ENCODE measurements at regions not wholly inside any gene's neighbourhood (a gene's known extent, or its start where the extent isn't known, plus 50 kb on each side); places are given as distances from the start of the nearest gene placed in this dataset.

DNA sequence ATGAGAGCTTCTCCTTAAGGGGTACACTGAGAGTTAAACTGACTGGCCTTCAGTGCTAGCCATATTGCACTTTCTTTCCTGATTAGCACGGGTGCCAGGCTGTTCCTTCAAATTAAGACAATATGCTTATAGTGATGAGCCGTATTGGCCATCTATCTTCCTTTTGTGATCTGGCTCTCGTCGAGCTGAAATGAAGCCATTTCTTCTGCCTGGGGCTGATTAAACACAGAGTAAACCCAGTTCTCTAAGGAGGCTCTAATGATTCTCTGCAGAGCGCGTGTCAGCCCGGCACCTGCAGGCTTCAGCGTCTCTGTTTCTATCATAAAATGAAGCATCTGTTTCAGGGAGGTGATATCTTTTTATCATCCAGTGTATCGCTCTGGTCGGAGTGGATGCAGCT lies 107.5 kb upstream of the NR2F2 start:
- no peak for DNase-seq (ENCODE audit: low spot score)

DNA sequence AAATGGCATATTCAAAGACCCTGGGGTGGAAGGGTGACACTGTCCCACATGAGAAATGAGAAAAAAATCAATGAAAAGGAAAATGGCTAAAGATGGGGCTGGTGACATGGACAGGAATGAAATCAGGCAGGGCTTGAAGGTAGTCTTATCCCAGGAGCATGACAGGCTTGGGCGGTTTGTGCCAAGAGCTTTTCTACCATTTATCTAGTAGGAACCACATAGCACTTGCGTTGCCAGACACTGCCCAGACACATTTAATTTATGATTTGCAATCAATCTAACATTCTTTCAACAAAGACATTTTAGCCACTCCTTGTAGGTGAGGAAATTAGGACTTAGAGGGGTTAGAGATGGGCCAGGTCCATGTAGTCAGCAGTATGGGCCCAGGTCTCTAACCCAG lies 106.6 kb upstream of the NR2F2 start:
- no peak for DNase-seq (ENCODE audit: low spot score)

DNA sequence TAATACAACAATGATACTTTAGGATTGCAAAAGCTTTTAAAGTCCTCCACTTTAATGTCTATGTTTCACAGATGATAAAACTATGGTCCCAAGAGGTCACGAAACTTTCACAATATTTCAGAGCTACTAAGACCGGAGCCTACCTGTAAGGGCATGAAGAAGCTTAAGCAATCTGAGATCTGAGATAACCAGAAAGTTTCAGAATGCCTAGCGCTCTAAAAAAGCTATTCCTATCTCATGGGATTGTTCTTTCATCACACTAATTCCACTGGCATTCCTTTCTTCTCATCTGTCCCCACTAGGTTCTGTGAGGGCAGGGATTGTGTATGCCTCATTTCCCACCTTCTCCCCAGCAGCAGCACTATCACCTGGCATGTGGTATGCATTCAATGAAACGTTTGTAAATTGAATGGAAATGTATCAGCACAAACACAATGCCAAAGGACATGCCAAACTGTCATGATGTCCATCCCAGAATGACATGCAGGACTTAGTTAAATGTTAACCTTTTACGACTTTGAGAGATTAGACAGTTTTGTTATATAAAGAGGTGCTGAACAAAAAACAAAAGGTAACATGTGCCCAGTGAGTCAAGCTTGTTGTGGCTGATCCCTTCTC lies 104.7 kb upstream of the NR2F2 start:
- DNase-seq (ENCODE audit: low spot score), result no peak

DNA sequence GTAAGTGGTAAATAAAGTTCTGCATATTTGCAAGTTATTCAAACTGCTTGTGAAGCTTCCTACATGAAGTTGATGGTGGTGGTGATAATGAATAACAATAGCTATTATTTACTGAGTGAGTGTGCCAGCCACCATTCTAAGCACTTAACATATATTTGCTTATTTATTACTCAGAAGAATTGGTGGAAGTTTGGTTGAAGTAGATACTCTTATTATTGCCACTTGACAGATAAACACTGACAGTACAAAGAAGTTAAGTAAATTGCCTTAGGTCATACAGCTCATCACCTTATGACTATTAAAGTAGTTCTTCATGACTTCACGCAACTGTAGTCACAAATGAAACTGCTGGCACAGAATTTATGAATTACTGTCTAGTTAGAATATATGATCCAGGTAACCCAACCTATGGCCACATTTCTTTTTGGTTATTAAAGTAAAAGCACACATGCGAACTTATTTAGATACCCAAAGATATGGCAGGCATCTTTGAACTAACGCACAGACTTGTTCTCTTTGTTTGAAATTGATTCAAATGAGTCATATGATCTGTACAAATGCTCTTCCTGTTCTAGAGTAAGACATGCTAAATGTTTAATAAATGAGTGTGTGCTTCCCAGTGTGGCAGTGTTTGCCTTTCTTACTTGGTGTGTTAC lies 99.8 kb upstream of the NR2F2 start:
- DNase-seq (ENCODE audit: low spot score), result no peak

DNA sequence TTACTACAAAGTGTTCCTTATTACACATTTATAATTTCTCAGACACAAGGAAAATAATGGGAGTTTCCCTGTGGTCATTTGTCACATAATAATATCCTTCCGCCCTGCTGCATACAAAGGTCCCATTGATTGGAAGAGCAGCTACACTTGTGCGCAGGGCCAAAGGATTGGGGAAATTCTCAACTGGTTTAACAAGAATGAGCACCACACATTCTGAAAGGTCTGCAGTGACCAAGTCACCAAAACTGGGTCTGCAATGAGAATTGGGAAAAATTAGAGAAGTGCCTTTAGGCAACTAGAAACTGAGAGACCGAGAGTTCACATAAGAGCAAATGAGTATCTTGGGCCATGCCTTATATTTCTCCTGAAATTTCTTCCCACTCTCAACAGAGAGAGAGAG lies 98.2 kb upstream of the NR2F2 start:
- no peak for DNase-seq (ENCODE audit: low spot score)

DNA sequence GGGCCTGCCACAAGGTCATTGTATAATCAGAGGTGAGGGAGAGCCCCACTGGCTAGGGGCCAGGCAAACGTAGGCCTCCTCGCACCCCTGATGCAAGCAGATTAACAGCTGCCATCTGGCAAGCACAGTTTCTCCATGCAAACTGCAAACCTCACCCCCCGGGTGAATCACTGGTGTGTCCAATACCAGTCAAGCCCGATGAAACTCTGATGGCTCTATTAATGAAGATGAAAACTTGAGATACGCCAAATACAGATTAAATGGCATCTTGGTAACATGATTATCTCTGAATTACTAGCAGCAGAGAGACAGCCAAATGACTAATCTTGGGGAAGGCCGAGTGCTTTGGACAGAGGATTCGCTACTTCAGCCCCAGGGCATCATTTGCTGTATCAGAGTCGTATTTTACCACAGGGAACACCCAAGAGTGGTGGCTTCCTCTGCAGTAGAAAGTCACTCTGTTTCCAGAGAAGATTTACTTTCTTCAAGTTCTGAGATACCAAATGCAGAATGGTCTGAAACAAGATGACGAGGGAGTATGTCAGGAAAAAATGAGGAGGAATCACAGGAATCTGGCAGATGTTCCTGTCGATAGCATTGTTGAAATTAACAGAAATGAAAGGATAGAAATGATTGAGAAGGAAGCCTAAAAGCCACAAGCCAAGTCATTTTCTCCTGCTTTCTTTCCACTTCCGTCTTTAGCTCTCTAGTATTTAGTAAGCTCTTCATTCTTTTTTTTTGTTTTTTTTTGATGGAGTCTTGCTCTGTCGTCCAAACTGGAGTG lies 96.2 kb upstream of the NR2F2 start:
- no peak for DNase-seq (ENCODE audit: low spot score)

DNA sequence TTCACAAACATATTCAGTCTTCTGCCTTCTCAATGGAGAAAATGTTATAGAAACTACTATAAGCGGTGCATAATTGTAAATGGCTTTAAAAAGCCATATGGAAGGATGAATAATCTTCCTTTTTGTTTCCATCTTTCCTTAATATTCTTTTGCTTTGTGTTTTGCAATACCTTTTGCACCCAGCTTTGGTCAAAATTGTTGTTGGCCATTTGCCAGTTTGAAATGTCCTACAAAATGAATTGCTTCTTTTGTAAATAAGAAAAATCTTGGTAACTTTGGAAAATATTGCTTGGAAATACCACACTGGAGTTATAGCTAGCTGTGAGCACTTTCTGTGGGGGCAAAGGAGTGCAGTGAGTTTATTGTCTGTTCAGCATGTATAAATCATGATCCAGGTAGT lies 93.5 kb upstream of the NR2F2 start:
- DNase-seq (ENCODE audit: low spot score), result no peak

DNA sequence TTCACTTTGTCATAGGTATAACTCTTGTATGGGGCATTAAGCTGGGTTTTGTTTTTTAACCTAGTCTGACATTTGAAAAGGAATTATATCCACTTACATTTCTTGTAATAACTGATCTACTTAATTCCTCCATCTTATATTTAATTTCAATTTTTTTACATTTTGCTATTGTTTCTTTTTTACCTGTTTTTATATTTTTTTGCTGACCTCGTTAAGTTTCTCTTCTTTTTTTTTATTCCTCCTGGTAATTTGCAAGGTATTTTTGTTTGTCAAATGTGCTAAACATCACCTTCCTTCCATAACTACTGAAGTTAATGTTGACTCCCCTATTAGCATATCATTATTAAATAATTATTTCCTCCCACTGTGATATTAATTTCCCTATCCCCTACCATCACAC lies 87.7 kb upstream of the NR2F2 start:
- DNase-seq (ENCODE audit: low spot score), result no peak

DNA sequence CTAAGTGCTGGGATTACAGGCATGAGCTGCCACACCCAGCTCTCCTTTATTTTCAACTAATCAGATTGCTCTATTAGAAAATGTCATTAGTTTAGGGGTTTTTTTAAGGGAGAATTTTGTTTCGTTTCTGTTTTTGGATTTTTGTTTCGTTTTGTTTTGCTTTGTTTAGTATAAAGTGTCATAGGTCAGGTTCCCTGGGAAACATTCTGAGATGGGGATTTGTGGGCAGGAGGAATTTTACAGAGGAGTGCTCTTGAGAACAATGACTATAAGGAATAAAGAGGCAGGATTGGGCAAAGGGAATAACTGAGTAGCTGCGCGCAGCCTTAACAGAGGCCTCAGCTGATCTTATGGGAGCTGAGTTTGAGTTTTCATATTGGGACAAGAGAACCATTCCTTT lies 86.8 kb upstream of the NR2F2 start:
- DNase-seq (ENCODE audit: low spot score), result no peak

DNA sequence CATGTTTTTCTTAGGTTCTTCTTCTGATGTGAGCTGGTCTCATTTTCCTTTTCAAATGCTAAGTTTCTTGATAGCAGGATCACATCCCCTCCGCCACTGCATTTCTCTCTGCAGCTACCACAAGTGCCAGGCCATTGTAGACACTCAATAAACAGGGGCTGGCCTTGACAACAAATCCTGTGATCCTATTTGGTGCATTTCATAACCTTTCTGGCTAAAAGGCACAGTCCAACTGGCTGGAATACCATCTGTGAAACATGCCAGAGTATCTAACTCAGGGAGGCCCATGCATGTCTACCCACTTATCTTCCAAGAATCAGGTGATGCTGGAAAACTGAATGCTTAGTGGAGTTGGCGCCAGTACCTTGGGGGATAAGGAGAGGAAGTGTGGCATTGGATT lies 85.2 kb upstream of the NR2F2 start:
- DNase-seq (ENCODE audit: low spot score), result no peak

DNA sequence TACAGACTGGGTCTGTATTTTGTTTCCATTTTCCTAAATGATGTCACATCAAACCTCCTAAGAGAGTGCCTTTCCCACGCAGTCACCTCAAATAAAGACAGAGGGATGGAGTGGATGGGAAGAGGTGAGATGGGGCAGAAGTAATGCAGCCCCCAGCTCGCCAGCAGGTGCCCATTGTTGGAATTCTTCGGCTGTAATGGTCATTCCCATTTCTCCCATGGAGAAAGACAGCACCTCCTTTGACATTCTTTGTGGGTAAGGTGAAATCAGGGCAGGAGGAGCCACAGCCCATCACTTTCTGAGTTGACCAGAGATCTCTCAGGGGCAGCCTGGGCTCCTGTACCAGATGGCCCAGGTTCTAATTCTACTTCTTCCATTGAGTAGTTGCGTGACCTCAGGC lies 84.4 kb upstream of the NR2F2 start:
- no peak for DNase-seq (ENCODE audit: low spot score)

DNA sequence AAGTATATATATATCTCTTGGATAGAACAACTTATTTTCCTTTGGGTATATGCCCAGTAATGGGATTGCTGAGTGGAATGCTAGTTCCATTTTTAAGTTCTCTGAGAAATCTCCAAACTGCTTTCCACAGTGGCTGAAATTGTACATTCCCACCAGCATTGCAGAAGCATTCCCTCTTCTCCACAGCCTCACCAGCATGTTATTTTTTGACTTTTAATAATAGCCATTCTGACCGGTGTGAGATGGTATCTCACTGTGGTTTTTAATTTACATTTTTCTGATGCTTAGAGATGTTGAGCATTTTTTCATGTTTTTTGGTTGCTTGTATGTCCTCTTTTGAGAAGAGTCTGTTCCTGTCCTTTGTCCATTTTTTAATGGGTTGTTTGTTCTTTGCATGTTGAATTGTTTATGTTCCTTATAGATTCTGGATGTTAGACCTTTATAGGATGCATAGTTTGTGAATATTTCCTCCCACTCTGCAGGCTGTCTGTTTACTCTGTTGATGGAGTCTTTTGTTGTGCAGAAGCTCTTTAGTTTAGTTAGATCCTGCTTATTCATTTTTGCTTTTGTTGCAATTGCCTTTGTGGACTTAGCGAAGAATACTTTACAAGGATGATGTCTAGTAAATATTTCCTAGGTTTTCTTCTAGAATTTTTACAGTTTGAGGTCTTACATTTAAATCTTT lies 82.7 kb upstream of the NR2F2 start:
- DNase-seq (ENCODE audit: low spot score), result no peak

DNA sequence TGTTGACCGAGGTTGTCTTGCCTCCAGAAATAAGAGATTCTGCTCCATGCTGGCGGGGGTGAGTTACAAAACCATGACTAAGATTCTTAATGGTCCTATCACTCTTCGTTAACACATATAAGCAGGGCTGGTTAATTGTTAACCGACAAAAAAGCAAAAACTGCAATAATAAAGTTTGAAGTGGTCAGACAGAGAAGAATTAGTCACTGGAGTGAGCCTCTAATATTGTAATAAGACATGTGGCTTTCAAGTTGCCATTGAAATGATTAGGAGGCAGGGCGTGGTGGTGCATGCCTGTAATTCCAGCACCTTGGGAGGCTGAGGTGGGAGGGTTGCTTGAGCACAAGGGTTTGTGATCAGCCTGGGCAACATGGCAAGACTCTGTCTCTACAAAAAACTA lies 78.4 kb upstream of the NR2F2 start:
- DNase-seq (ENCODE audit: low spot score), result no peak

DNA sequence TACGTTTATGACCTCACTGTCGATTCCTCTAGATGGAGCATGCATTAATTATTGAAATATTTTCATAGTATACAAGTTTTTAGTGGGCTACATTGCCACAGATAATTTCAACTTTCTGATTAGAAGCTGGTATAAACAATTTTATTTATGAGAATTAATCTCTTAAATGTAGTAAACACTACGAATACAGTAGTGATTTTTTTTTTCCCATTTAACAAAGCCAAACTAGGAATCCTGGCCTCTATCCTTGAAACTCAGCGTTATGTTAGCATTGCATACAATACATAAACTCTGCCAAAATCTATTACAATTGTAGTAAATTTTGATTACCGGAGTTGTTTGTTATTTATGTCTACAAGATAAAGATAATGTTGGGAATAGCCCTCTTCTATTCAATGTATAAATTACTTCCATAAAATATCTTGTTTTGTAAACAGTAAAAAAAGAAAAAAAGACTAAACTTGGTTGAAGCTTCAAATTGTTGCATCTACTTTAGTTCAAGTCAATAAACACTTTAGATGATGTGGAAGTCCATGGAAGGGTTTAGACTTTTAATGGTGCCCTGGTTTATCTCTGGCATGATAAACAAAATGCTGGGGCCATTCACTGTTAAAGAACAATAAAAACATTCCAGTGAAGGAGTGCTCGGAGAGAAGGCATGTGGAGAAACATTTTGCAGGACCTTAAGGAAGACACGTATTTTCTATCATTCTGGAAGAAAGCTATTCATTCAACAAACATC lies 77.3 kb upstream of the NR2F2 start:
- no peak for DNase-seq (ENCODE audit: low spot score)

DNA sequence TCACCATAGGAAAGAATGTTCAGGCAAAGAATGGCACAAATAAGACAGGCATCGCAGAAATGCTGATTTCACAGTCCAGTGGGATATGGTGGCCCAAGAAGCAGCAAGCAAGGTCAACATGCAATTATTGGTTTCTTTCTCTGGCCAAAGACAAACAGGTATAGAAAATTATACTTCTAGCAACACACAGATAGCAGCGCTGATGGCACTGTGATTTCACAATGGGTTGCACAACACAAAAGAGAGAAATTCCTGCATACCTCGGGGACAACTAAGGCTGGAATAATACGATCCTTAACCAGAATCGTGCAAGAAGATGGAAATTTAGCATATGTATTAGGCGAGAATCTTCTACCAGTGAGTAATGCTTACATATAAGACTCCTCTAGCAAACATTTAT lies 76.3 kb upstream of the NR2F2 start:
- no peak for DNase-seq (ENCODE audit: low spot score)

DNA sequence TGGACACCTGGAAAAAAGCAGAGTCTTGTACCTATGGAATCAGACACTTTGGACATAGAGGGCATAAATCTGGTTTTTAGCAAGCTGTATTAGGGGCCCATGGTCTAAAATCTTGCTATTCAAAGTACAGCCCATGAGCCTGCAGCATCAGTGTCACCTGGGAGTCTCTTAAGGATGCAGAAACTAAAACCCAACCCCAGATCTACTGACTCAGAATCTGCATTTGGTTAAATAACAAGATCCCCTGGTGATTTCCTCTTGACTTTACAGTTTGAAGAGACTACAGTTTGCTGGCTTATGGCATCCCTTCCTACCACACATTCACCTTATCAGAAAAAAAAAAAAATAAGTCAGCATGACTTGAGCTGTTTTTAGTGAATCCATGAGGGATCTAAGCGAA lies 74.9 kb upstream of the NR2F2 start:
- no peak for DNase-seq (ENCODE audit: low spot score)

DNA sequence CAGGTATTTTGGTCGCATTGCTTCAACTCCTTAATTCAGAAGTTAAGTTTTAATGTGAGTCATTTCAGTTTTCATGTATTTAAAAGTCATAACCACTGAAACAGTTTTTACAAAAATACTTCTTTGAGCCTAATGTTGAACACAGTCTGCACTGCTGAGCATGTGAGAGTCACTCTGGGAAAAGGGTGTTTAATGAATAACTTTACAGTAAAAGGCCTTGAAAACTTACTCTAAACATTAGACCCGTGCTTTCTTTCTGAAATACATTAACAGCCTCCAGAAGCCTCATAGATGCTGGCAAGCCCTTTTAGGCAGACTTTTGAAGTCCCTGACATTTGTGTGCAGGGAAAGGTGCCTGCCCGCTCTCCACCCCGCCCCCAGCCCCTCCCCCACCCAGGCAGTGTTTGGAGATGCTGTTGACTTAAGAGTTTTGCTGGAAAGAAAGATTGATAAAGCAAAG lies 68.9 kb upstream of the NR2F2 start:
- no peak for DNase-seq (ENCODE audit: low spot score)

DNA sequence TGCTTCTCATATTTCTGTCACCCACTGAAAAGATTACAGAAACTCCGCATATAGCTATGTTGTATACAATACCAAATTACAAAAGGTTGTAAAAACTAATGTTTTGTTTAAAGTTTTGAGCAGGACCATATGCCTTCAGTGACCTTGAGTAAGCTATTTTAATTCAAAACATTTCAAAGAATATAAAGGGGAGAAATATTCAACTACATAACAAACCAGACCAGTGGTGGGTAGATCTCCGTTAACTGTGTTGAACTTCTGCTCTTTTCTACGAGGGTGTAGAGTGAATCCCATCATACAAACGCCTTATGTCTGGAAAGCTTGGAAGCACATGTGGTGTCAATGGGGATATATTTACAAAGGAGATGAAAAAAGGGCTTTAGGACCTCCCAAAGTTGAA lies 68.4 kb upstream of the NR2F2 start:
- DNase-seq (ENCODE audit: low spot score), result no peak

DNA sequence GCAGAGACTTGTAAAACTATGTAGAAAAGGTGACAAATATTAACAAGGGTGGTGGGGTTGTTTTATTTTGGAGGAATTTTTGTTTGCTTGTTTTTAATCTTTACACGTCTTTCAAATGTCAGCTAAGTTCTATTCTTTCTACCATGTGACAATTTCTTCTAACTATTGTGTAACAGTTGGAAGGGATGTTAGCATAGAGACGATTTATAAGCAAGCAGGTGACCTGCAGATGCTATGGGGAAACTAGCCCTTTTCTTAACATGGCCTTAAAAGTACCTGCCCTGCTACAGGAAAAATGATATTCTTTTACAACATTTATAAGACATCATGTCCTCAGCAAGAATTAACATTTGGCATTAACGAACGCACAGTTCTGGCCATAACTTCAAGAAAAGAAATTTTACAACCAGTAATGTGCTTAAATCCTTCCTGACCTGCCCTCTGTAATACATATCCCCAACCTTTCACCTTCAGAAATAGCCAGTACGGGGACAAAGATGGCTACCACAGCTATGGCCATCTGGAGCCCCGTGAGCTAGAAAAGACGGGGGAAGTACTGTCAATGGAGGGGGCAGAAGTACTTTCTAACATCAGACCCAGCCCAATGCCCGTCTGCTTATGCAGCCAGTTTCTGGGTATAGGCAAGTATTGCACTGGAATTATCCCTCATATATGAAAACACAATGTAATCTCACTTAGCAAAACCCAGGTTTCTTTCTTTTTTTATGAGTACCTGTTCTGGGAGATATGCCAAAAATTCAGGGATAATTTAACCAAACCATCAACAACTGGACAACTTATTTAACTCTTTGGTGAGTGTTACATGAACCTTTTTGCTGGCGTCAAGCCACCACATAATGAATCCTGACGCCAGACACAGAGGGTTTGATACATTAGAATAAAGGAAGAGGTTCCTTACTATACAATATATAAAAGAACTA lies 67.7 kb upstream of the NR2F2 start:
- DNase-seq (ENCODE audit: low spot score), result no peak

DNA sequence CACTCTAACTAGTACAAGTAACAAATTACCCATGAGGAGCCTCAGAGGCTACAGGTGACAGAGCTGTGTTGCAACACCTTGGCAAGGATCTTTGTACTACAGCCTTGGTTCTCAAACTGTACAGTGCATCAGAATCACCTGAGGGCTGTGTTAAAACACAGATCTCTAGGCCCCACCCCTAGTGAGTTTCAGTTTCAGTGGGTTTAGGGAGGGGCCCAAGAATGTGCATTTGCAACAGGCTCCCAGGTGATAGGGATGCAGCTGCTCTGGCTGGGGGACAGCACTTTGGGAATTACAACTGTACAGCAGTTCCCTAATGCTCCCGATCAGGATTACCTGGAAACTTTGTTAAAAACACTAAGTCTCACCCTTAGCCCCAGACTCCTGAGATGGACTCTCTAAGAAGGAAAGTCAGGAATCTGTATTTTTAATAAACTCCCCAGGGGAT lies 66.1 kb upstream of the NR2F2 start:
- no peak for DNase-seq (ENCODE audit: low spot score)
